IMR-90 (cell line): ENCODE measurements at regions not wholly inside any gene's neighbourhood (a gene's known extent, or its start where the extent isn't known, plus 50 kb on each side); places are given as distances from the start of the nearest gene placed in this dataset.

ENCODE experiments used
- ATAC-seq: fragments of 200-7000 bp; cut with Tn5 transposase; 2 replicates; pipeline ENCODE4 v1.9.1; 2020; ENCODE audit warnings: low read depth, mild to moderate bottlenecking, moderate library complexity
- BruUV-seq: library from RNA; stranded (reverse); fragments of 400-500 nt; replicated peaks from 2 replicates; lab custom pipeline; 2021; lab: Mats Ljungman, UMichigan
- CTCF ChIA-PET: fragments of 300-600 bp; formaldehyde crosslinking; extraction: SDS; loops from one replicate; lab custom pipeline; 2021; ENCODE audit warnings: antibody characterized with exemption; lab: Yijun Ruan, JAX
- POLR2A ChIA-PET: fragments of 300-600 bp; sonication (Branson Sonifier 250); formaldehyde crosslinking; loops from one replicate; lab custom pipeline; 2022; ENCODE audit warnings: antibody characterized with exemption; ENCODE audit not compliant: unreplicated experiment; lab: Charles Lee
- DNase-seq: peaks from one replicate; pipeline ENCODE4 v3.0.0; 2013
- H2AFZ ChIP-seq: replicated peaks from 2 replicates; pipeline ENCODE3; 2013; ENCODE audit warnings: low read length, mild to moderate bottlenecking; ENCODE audit not compliant: poor library complexity
- H2AK5ac ChIP-seq: 2 replicates; pipeline ENCODE4 v1.6.1; 2013; ENCODE audit warnings: low read depth, low read length, inconsistent platforms
- H2AK9ac ChIP-seq: replicated peaks from 2 replicates; pipeline ENCODE3; 2013; ENCODE audit warnings: mild to moderate bottlenecking, low read depth, low read length, moderate library complexity; ENCODE audit not compliant: poor library complexity
- H2BK120ac ChIP-seq: 2 replicates; pipeline ENCODE4 v1.6.1; 2013; ENCODE audit warnings: low read depth, low read length, inconsistent platforms
- H2BK15ac ChIP-seq: 3 replicates; pipeline ENCODE4 v1.6.1; 2013; ENCODE audit warnings: low read depth, low read length, inconsistent platforms
- H2BK20ac ChIP-seq: 2 replicates; pipeline ENCODE4 v1.6.1; 2013; ENCODE audit warnings: low read depth, mild to moderate bottlenecking, inconsistent platforms, low read length, moderate library complexity
- H2BK5ac ChIP-seq: 2 replicates; pipeline ENCODE4 v1.6.1; 2013; ENCODE audit warnings: mild to moderate bottlenecking, low read depth, low read length, inconsistent platforms; ENCODE audit not compliant: poor library complexity, severe bottlenecking
- H3K14ac ChIP-seq: replicated peaks from 2 replicates; pipeline ENCODE4 v1.6.1; 2013; ENCODE audit warnings: low read depth, low read length, inconsistent platforms
- H3K18ac ChIP-seq: 2 replicates; pipeline ENCODE4 v1.6.1; 2013; ENCODE audit warnings: low read depth, low read length, control low read depth
- H3K23ac ChIP-seq: 2 replicates; pipeline ENCODE4 v1.6.1; 2013; ENCODE audit warnings: low read depth, low read length, inconsistent platforms
- H3K27ac ChIP-seq: 2 replicates; pipeline ENCODE4 v1.5.1; 2013; ENCODE audit warnings: mild to moderate bottlenecking, control low read depth, low read length; ENCODE audit not compliant: insufficient read depth
- H3K27me3 ChIP-seq: 2 replicates; pipeline ENCODE4 v1.6.1; 2013; ENCODE audit warnings: low read length; ENCODE audit not compliant: control insufficient read depth, insufficient read depth
- H3K36me3 ChIP-seq: 2 replicates; pipeline ENCODE4 v1.6.1; 2013; ENCODE audit warnings: low read length, mixed read lengths; ENCODE audit not compliant: control insufficient read depth, insufficient read depth
- H3K4ac ChIP-seq: 2 replicates; pipeline ENCODE4 v1.6.1; 2013; ENCODE audit warnings: low read depth, low read length, inconsistent platforms
- H3K4me1 ChIP-seq: 2 replicates; pipeline ENCODE4 v1.6.1; 2013; ENCODE audit warnings: low read length, mixed read lengths; ENCODE audit not compliant: control insufficient read depth, insufficient read depth
- H3K4me2 ChIP-seq: 2 replicates; pipeline ENCODE4 v1.6.1; 2013; ENCODE audit warnings: low read depth, mild to moderate bottlenecking, control low read depth, low read length, moderate library complexity
- H3K4me3 ChIP-seq: 2 replicates; pipeline ENCODE4 v1.5.1; 2013; ENCODE audit warnings: low read depth, mild to moderate bottlenecking, control low read depth, low read length, moderate library complexity; ENCODE audit not compliant: insufficient read depth
- H3K56ac ChIP-seq: 2 replicates; pipeline ENCODE4 v1.6.1; 2013; ENCODE audit warnings: low read length, inconsistent platforms; ENCODE audit not compliant: insufficient read depth; ENCODE audit errors: extremely low read depth
- H3K79me1 ChIP-seq, 2 experiments: 2 replicates each; pipeline ENCODE4 v1.6.1; 2013; ENCODE audit warnings: low read length in 2 of 2, inconsistent platforms in 1 of 2, low read depth in 1 of 2
- H3K9ac ChIP-seq: 2 replicates; pipeline ENCODE4 v1.6.1; 2013; ENCODE audit warnings: low read depth, low read length, control low read depth
- H3K9me1 ChIP-seq: 2 replicates; pipeline ENCODE4 v1.6.1; 2013; ENCODE audit warnings: low read length, inconsistent platforms; ENCODE audit not compliant: insufficient read depth
- H3K9me3 ChIP-seq: 2 replicates; pipeline ENCODE4 v1.6.1; 2013; ENCODE audit warnings: low read length; ENCODE audit not compliant: control insufficient read depth, insufficient read depth
- H4K20me1 ChIP-seq: 2 replicates; pipeline ENCODE4 v1.6.1; 2013; ENCODE audit warnings: low read length, inconsistent platforms; ENCODE audit not compliant: insufficient read depth
- H4K5ac ChIP-seq: 2 replicates; pipeline ENCODE4 v1.6.1; 2013; ENCODE audit warnings: mild to moderate bottlenecking, low read depth, low read length, control low read depth
- H4K8ac ChIP-seq, 2 experiments: 2 replicates each; pipeline ENCODE4 v1.6.1; 2013; ENCODE audit warnings: low read depth in 2 of 2, low read length in 2 of 2, control low read depth in 1 of 2, inconsistent platforms in 1 of 2
- H4K91ac ChIP-seq: 2 replicates; pipeline ENCODE4 v1.6.1; 2013; ENCODE audit warnings: low read depth, low read length, inconsistent platforms; ENCODE audit not compliant: insufficient read depth
- BHLHE40 ChIP-seq: fragments of 150-350 bp; IDR thresholded peaks from 2 replicates; pipeline ENCODE4 v1.6.1; 2016; ENCODE audit warnings: mild to moderate bottlenecking, low read depth, low read length
- CHD1 ChIP-seq: IDR thresholded peaks from 2 replicates; pipeline ENCODE4 v1.6.1; 2012; ENCODE audit warnings: low read depth, low read length, improper control_type of control experiment
- CTCF ChIP-seq: conservative IDR thresholded peaks from 2 replicates; pipeline ENCODE4 v1.5.1; 2012; ENCODE audit warnings: mild to moderate bottlenecking, low read depth, low read length, improper control_type of control experiment
- ELK1 ChIP-seq: fragments of 150-350 bp; IDR thresholded peaks from 2 replicates; pipeline ENCODE4 v1.6.1; 2016; ENCODE audit warnings: low read depth, mild to moderate bottlenecking, low read length, moderate library complexity, borderline replicate concordance
- FOS ChIP-seq: fragments of 150-350 bp; IDR thresholded peaks from 2 replicates; pipeline ENCODE4 v1.6.1; 2016; ENCODE audit warnings: low read depth, low read length
- MAFK ChIP-seq: IDR thresholded peaks from 2 replicates; pipeline ENCODE4 v1.6.1; 2012; ENCODE audit warnings: low read depth, low read length, improper control_type of control experiment
- MAZ ChIP-seq: IDR thresholded peaks from 2 replicates; pipeline ENCODE4 v1.6.1; 2012; ENCODE audit warnings: low read depth, mild to moderate bottlenecking, low read length, improper control_type of control experiment, moderate library complexity, borderline replicate concordance
- MXI1 ChIP-seq: IDR thresholded peaks from 2 replicates; pipeline ENCODE4 v1.6.1; 2012; ENCODE audit warnings: low read depth, mild to moderate bottlenecking, low read length, moderate library complexity, borderline replicate concordance
- NFE2L2 ChIP-seq: fragments of 150-350 bp; IDR thresholded peaks from 2 replicates; pipeline ENCODE4 v1.6.1; 2016; ENCODE audit warnings: low read depth, mild to moderate bottlenecking, low read length
- POLR2A ChIP-seq: IDR thresholded peaks from 2 replicates; pipeline ENCODE4 v1.6.1; 2012; ENCODE audit warnings: mild to moderate bottlenecking, low read depth, low read length
- RAD21 ChIP-seq: IDR thresholded peaks from 2 replicates; pipeline ENCODE4 v1.6.1; 2012; ENCODE audit warnings: low read length, improper control_type of control experiment
- RCOR1 ChIP-seq: IDR thresholded peaks from 2 replicates; pipeline ENCODE4 v1.6.1; 2012; ENCODE audit warnings: mild to moderate bottlenecking, low read length, improper control_type of control experiment; ENCODE audit not compliant: insufficient replicate concordance
- SMC3 ChIP-seq: fragments of 150-350 bp; IDR thresholded peaks from 2 replicates; pipeline ENCODE4 v1.6.1; 2016; ENCODE audit warnings: low read depth, mild to moderate bottlenecking, antibody characterized with exemption, low read length, moderate library complexity
- USF2 ChIP-seq: fragments of 150-350 bp; IDR thresholded peaks from 2 replicates; pipeline ENCODE4 v1.6.1; 2017; ENCODE audit warnings: mild to moderate bottlenecking, antibody characterized with exemption, low read length, low read depth
- WGBS, 2 experiments: methylation state at CpG; one replicate each; pipeline versions ENCODE4 v1.1.5 to v1.1.7; 2013; ENCODE audit warnings: missing lambda C conversion rate in 2 of 2; ENCODE audit not compliant: insufficient read length in 1 of 2; ENCODE audit errors: extremely low coverage in 2 of 2; 5-methylcytosine and 5-hydroxymethylcytosine counted together
- dilution Hi-C: fragments of 300-500 bp; cut with HindIII; formaldehyde crosslinking; loops from one replicate; pipeline ENCODE4 v1.14.3; 2018; ENCODE audit warnings: low sequenced_read_pairs; ENCODE audit not compliant: unreplicated experiment
- in situ Hi-C: fragments of 300-500 bp; cut with MboI; formaldehyde crosslinking; loops from 3 replicates; pipeline ENCODE4 v1.14.3; 2019; ENCODE audit warnings: low sequenced_read_pairs, inconsistent platforms, mixed read lengths
- intact Hi-C: fragments of 100-400 bp; cut with micrococcal nuclease; formaldehyde crosslinking; loops from 2 replicates; pipeline ENCODE4 v1.10.0; 2022

- intact Hi-C loops (no loop called here), dilution Hi-C loops (no loop called here), in situ Hi-C loops (no loop called here)
- Histone ChIP-seq H3K27me3 (no peaks in the 10 kb centered on the region), H2BK20ac (no peak overlapping the region), H4K20me1 (no peaks in the 10 kb centered on the region), H3K4me1 (no peaks in the 10 kb centered on the region), H2BK5ac (no peak overlapping the region), H2AFZ (no peak overlapping the region), H3K23ac (no peak overlapping the region), H4K91ac (no peak overlapping the region), H3K4me3 (no peak overlapping the region), H4K8ac (no peak overlapping the region), H3K79me1 (no peaks in the 10 kb centered on the region), H4K5ac (no peak overlapping the region), H2AK5ac (no peak overlapping the region), H3K18ac (no peak overlapping the region), H3K9me3 (no peaks in the 10 kb centered on the region; the same call in 1 of the 2 replicates), H3K56ac (no peak overlapping the region), H3K4ac (no peak overlapping the region), H2BK15ac (no peak overlapping the region), H3K27ac (no peak overlapping the region), H2AK9ac (no peak overlapping the region), H3K14ac (no peak overlapping the region), H3K4me2 (no peak overlapping the region), H3K9ac (no peak overlapping the region), H2BK120ac (no peak overlapping the region), H3K36me3 (no peaks in the 10 kb centered on the region), H3K9me1 (no peaks in the 10 kb centered on the region)
- WGBS, 2 experiments = no CpG with 5 or more reads among the region's 5 CpGs
- ChIA-PET POLR2A (no interaction called here), CTCF (no interaction called here)
- ATAC-seq (no peak), DNase-seq (no peak)
- TF ChIP-seq CHD1 = no peak
- TF ChIP-seq NFE2L2 = no peak
- TF ChIP-seq RAD21 = no peak
- no peak for TF ChIP-seq BHLHE40
- TF ChIP-seq MAZ = no peak
- TF ChIP-seq CTCF = no peak
- TF ChIP-seq MXI1 = no peak
- TF ChIP-seq ELK1 = no peak
- TF ChIP-seq RCOR1 = no peak
- TF ChIP-seq MAFK = no peak
- no peak for TF ChIP-seq SMC3
- no peak for TF ChIP-seq FOS
- TF ChIP-seq POLR2A = no peak
- TF ChIP-seq USF2 = no peak
- no TSS peak for BruUV-seq
Observed at GRCh38 chr6:93970684-93971083, 551.3 kb upstream of the EPHA7 start.
